GM10266 (cell line): ENCODE measurements at regions not wholly inside any gene's neighbourhood (a gene's known extent, or its start where the extent isn't known, plus 50 kb on each side); places are given as distances from the start of the nearest gene placed in this dataset.

Experiments
- DNase-seq: peaks from one replicate; pipeline ENCODE4 v3.0.0; 2012; ENCODE audit errors: extremely low spot score
- TF ChIP-seq, protein P1 (sequence below): IDR thresholded peaks from 2 replicates; pipeline ENCODE4 v1.5.1; 2012; ENCODE audit warnings: mild to moderate bottlenecking, low read depth; ENCODE audit not compliant: control insufficient read depth, insufficient read depth; ENCODE audit errors: missing control alignments

DNA sequence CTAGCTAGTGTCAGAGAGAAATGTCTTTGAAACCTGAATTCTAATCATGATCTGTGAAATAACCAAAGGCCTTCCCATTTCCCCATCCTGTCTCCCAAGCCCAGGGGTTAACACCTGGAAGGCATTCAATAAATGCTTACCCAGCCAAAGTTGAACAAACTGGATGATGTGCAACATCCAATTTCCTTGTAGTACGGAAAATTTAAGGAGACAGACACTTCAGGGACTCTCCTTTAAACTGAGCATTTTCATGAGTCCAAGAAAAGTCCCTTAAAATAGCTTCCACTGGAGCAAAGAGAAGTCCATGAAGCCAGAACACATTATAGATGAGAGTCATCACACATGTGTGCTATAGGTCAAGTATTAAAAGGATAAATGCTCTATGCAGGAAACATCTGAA is 271.2 kb downstream of the RAB28 start:
- no peak for DNase-seq
- TF ChIP-seq, protein P1, sequence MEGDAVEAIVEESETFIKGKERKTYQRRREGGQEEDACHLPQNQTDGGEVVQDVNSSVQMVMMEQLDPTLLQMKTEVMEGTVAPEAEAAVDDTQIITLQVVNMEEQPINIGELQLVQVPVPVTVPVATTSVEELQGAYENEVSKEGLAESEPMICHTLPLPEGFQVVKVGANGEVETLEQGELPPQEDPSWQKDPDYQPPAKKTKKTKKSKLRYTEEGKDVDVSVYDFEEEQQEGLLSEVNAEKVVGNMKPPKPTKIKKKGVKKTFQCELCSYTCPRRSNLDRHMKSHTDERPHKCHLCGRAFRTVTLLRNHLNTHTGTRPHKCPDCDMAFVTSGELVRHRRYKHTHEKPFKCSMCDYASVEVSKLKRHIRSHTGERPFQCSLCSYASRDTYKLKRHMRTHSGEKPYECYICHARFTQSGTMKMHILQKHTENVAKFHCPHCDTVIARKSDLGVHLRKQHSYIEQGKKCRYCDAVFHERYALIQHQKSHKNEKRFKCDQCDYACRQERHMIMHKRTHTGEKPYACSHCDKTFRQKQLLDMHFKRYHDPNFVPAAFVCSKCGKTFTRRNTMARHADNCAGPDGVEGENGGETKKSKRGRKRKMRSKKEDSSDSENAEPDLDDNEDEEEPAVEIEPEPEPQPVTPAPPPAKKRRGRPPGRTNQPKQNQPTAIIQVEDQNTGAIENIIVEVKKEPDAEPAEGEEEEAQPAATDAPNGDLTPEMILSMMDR = no peak

DNA sequence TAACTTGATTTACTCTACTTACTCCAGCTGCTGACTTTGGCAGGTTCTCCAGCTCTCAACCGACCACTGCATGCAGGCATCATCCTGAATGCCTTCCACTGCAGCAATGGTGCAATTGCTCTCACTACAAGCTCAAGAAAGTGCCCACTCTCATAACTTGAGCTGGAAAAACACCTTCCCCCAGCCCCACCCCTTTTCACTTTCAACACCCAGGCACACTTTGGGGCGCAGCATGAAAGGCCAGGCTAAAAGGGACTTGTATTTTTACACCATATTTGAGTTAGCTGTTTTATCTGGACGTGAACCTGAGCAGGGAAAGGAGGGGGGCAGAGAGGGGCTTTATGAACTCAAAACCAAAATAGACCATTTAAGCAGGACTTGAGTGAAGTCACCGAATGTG is 274.5 kb downstream of the RAB28 start:
- no peak for DNase-seq
- TF ChIP-seq, protein P1 = no peak

DNA sequence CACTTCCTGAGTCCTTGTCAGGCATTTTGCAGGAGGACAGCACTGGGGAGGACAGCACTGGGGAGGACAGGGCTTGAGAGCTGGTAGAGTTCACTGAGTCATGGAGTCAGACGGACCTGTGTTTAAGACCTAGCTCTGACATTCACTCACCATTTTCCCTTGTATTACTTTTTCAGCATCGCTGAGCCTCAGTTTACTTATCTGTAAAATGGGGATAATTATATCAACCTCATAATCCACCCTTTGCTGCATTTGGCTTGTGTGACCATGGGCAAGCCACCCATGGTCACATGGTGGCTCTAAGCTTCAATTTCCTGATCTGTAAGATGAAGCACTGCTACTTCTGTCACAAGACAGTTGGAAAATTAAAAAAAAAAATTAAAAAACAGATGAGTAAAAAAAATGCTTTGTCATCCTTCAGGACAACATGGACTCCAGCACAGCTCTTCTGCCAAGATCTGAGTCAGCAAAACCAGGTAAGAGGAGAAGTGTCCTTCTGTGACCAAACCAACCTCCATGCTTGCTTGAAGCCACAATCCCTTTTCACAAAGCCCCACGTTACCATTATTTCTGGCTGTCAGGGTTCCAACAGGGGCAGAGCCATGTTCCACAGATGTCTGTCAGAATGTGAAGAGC is 275.5 kb downstream of the RAB28 start:
- DNase-seq = no peak
- TF ChIP-seq, protein P1 = no peak

DNA sequence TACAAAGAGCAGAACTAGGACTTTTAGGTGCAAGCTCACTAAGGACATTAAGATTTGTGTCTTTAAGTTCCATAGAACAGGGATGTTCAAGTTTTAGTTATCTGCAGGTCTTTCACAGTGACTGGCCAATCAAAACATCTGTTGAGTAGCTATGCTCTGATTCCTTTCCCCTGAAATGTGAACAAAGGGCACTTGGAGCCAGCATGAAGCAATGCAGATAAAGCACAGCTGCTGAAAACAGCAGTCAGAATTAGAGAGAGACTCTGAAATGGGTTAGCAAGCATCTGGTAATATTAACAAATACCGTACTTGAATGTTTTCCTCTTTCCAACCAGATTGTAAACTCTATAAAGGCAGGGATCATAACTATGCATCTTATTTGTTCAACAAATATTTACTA is 276.9 kb downstream of the RAB28 start:
- TF ChIP-seq, protein P1 = no peak

DNA sequence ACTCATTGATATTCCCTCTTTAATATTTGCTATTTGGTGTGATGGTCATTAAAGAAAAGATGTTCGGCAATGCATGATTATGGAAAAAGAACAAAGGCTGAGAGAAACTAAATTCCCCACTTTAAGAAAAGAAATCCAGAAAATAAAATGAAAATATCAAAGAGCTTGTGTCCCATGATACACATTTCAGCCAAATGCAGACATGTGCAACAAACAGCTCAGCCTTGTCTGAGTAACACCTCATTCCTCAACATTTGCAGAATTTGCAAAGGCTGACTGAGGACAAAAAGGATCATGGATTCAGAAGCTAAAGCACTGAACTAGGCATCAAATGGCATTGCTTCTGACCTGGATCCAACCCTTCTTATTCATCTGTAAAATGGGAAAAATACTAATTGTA is 281.0 kb downstream of the RAB28 start:
- no peak for DNase-seq
- TF ChIP-seq, protein P1 = no peak

More for the DNA sequence above, 276.9 kb downstream of the RAB28 start:
- DNase-seq = no peak

DNA sequence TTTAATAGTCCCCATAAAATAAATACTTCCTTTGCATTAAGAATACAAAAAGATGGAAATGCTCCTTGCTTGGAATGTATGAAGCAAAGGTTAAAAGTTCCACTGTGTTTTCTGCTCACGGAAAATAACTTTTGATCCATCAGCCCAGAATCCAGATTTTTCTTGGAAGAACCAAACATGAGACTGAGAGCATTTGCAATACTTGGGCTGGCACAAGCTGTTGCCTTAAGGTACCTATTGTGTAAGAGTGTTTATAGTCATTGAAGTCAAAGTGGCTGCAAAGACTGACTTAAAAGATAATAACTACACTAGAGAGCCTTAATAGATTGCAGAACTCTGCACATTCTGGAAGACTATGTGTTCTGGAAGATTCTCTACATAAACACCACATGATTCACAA is 281.4 kb downstream of the RAB28 start:
- TF ChIP-seq, protein P1 = no peak
- DNase-seq = no peak

DNA sequence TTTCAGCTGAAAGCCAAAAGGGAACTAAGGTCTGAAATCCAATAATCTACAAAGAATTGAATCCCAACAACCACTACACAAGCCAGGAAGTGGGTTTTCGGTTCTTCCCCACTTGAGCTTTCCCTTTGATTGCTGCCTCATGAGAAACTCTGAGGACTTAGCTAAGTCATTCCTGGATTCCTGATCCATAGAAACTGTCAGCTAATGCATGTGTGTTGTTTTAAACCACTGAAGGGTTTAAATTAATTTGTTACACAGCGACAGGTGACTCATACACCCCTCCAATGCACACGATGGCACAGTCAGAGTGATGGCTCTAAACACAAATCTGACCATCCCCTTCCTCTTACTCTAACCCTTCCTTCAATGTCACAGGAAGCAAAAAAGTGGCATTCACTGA is 282.9 kb downstream of the RAB28 start:
- no peak for DNase-seq
- TF ChIP-seq, protein P1 = no peak
